A549 (cell line): ENCODE measurements at regions not wholly inside any gene's neighbourhood (a gene's known extent, or its start where the extent isn't known, plus 50 kb on each side); places are given as distances from the start of the nearest gene placed in this dataset.
A peak's percentile ranks its signal among the peaks of the same experiment; 100 is the strongest.

Source experiments
- BHLHE40 ChIP-seq: IDR thresholded peaks from 2 replicates; pipeline ENCODE4 v1.6.1; 2012; ENCODE audit warnings: low read depth, low read length, inconsistent platforms
- CHD2 ChIP-seq: fragments of 150-350 bp; IDR thresholded peaks from 2 replicates; pipeline ENCODE4 v1.6.1; 2014; ENCODE audit warnings: low read length; ENCODE audit not compliant: partially characterized antibody
- CTCF ChIP-seq: fragments of >200 bp; sonication (Bioruptor Twin); formaldehyde crosslinking; IDR thresholded peaks from 3 replicates; pipeline ENCODE4 v1.5.1; 2016
- EHMT2 ChIP-seq: fragments of 200-600 bp; sonication (generic); IDR thresholded peaks from 2 replicates; pipeline ENCODE4 v1.6.1; 2016; ENCODE audit warnings: antibody characterized with exemption, low read depth, mild to moderate bottlenecking, moderate library complexity
- EP300 ChIP-seq, 2 experiments: fragments of >200 bp; sonication (Bioruptor Twin); formaldehyde crosslinking; IDR thresholded peaks; 2 replicates in 1 of 2; 3 replicates in 1 of 2; pipeline ENCODE4 v1.6.1; 2016 to 2017
- JUNB ChIP-seq: fragments of >200 bp; sonication (Bioruptor Twin); formaldehyde crosslinking; IDR thresholded peaks from 2 replicates; pipeline ENCODE4 v1.6.1; 2016
- KDM1A ChIP-seq: fragments of 200-600 bp; sonication (generic); IDR thresholded peaks from 2 replicates; pipeline ENCODE4 v1.6.1; 2016; ENCODE audit warnings: low read depth, mild to moderate bottlenecking
- KDM5A ChIP-seq: fragments of 200-600 bp; sonication (generic); IDR thresholded peaks from 2 replicates; pipeline ENCODE4 v1.6.1; 2016; ENCODE audit warnings: antibody characterized with exemption, mild to moderate bottlenecking
- POLR2A ChIP-seq: IDR thresholded peaks from 2 replicates; pipeline ENCODE4 v1.6.1; 2012; ENCODE audit warnings: mild to moderate bottlenecking, low read length
- POLR2AphosphoS2 ChIP-seq: conservative IDR thresholded peaks from 2 replicates; pipeline ENCODE4 v1.6.1; 2012; ENCODE audit warnings: low read length, improper control_type of control experiment, inconsistent platforms
- SREBF2 ChIP-seq: fragments of 450-650 bp; IDR thresholded peaks from 2 replicates; pipeline ENCODE4 v1.6.1; 2014; ENCODE audit warnings: mild to moderate bottlenecking, moderate library complexity
- ZC3H11A ChIP-seq: fragments of 450-650 bp; IDR thresholded peaks from 2 replicates; pipeline ENCODE4 v1.6.1; 2014; ENCODE audit warnings: antibody characterized with exemption, mild to moderate bottlenecking
- ZNF302 ChIP-seq: fragments of 250-450 bp; sonication (Bioruptor Pico); IDR thresholded peaks from 2 replicates; pipeline ENCODE4 v1.9.0; 2021; ENCODE audit warnings: inconsistent platforms, mild to moderate bottlenecking, moderate library complexity

- TF ChIP-seq POLR2A (no peak), CTCF (no peak), BHLHE40 (no peak), CHD2 (no peak), ZNF302 (CRISPR knock-in tag) (no peak), POLR2AphosphoS2 (no peak), KDM1A (no peak), EP300 (IDR thresholded peaks at IDR 0.05) (no peak), ZC3H11A (peak; percentile 91), SREBF2 (no peak), EHMT2 (no peak), KDM5A (no peak), JUNB (no peak)
Measured at GRCh38 chr11:90779098-90779497, 556.2 kb upstream of the CHORDC1 start.
